ENCODE measurements at regions not wholly inside any gene's neighbourhood (a gene's known extent, or its start where the extent isn't known, plus 50 kb on each side); places are given as distances from the start of the nearest gene placed in this dataset.
A peak's percentile ranks its signal among the peaks of the same experiment; 100 is the strongest.

- Mint-ChIP-seq H3K4me3 (no peak overlapping the region), H3K4me1 (no peaks in the 10 kb centered on the region), H3K27me3 (ENCODE audit: low read depth, poor library complexity) (no peaks in the 10 kb centered on the region), H3K9me3 (no peaks in the 10 kb centered on the region), H3K36me3 (ENCODE audit: low read depth) (no peaks in the 10 kb centered on the region), H3K27ac (no peak overlapping the region)
- DNase-seq, result no peak
- no peak for TF ChIP-seq CTCF (IDR thresholded peaks at IDR 0.05)
These were observed 1542.8 kb downstream of the EFNA5 start for GRCh38 chr5:106127985-106128384.

- no peak overlapping the region for H3K4me3 Mint-ChIP-seq
- H3K4me1 Mint-ChIP-seq, result no peaks in the 10 kb centered on the region
- H3K9me3 Mint-ChIP-seq, result no peaks in the 10 kb centered on the region
- TF ChIP-seq CTCF (IDR thresholded peaks at IDR 0.05), result no peak
- DNase-seq, result no peak
- H3K27me3 Mint-ChIP-seq (ENCODE audit: low read depth, poor library complexity), result no peaks in the 10 kb centered on the region
- H3K36me3 Mint-ChIP-seq (ENCODE audit: low read depth), result no peaks in the 10 kb centered on the region
- no peak overlapping the region for H3K27ac Mint-ChIP-seq
These were observed 1543.4 kb downstream of the EFNA5 start for GRCh38 chr5:106127341-106127781.

DNA sequence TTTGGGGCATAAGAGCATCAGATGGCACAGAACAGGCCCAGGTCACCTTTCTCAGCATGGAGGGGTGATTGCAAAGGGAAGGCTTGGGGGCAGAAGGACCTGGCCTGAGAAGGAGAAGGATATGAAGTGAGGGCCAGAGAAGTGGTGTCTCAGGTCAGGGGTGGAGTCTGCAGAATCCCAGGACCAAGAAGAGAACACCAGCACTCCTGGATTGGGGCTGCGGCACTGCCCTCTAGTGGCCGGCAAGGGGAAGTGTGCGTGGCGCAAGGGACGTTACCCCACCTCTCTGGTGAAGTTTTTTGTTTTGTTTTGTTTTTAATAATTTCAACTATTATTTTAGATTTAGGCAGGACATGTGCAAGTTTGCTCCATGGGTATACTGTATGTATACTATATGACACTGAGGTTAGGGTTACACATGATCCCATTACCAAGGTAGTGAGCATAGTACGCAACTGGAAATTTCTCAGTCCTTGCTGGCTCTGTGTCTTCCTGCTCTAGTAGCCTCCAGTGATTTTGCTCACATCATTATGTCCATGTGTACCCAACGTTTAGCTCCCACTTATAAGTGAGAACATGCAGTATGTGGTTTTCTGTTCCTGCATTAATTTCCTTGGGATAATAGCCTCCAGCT, 1548.6 kb downstream of the EFNA5 start:
- no peak overlapping the region for H3K4me3 Mint-ChIP-seq
- no peak overlapping the region for H3K27ac Mint-ChIP-seq
- no peaks in the 10 kb centered on the region for H3K9me3 Mint-ChIP-seq
- H3K36me3 Mint-ChIP-seq (ENCODE audit: low read depth), result no peaks in the 10 kb centered on the region
- H3K4me1 Mint-ChIP-seq, result no peaks in the 10 kb centered on the region
- TF ChIP-seq CTCF (IDR thresholded peaks at IDR 0.05), result peak; percentile 76
- peaks cover 6% of the 10 kb centered on the region for H3K27me3 Mint-ChIP-seq (ENCODE audit: low read depth, poor library complexity)
- peak; percentile 54 for DNase-seq

GRCh38 chr5:106116682-106117081, 1554.1 kb downstream of the EFNA5 start:
- TF ChIP-seq CTCF (IDR thresholded peaks at IDR 0.05), result no peak
- Mint-ChIP-seq H3K9me3 (no peaks in the 10 kb centered on the region), H3K4me1 (no peaks in the 10 kb centered on the region), H3K4me3 (no peak overlapping the region), H3K36me3 (ENCODE audit: low read depth) (no peaks in the 10 kb centered on the region), H3K27me3 (ENCODE audit: low read depth, poor library complexity) (peaks cover 3% of the 10 kb centered on the region), H3K27ac (no peak overlapping the region)
- DNase-seq, result no peak

DNA sequence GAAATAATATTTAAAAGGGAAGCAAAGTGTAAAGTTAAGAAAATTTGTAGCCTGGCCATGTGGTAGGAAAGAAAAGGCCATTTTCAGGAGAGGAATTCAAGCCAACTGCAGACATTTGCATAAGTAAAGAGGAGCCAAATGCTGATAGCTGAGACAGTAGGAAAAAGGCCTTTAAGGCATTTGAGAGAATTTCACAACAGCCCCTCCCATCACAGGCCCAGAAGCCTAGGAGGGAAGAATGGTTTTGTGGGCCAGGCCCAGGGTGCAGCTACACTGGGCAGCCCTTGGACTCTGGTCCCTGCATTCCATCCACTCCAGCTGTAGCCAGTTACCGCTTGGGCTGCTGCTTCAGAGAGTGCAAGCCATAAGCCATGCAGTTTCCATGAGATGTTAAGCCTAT, 1556.8 kb downstream of the EFNA5 start:
- DNase-seq, result no peak
- no peak for TF ChIP-seq CTCF (IDR thresholded peaks at IDR 0.05)
- Mint-ChIP-seq H3K27me3 (ENCODE audit: low read depth, poor library complexity) (peaks cover 3% of the 10 kb centered on the region), H3K36me3 (ENCODE audit: low read depth) (no peaks in the 10 kb centered on the region), H3K9me3 (no peaks in the 10 kb centered on the region), H3K4me1 (no peaks in the 10 kb centered on the region), H3K27ac (no peak overlapping the region), H3K4me3 (no peak overlapping the region)

DNA sequence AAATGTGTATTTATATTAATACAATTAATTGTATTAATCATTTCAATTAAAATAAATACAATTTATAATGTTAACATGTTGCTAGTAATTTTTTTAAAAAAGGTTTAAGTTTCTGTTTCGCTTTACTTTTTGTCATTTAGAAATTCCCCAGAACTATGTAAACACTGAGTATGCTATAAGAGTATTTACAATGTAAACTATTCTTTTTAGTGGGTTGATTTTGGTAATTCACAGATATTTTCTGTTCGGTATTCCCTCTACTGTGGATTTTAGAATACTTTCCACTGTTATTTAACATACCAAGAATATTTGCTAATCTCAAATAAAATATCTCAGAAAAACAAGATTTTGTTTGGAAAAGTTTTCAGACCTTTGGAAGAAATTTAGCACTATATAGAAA, 1564.4 kb downstream of the EFNA5 start:
- Mint-ChIP-seq H3K27me3 (ENCODE audit: low read depth, poor library complexity) (no peaks in the 10 kb centered on the region), H3K36me3 (ENCODE audit: low read depth) (no peaks in the 10 kb centered on the region)

More for the DNA sequence above, 1564.4 kb downstream of the EFNA5 start:
- TF ChIP-seq CTCF (IDR thresholded peaks at IDR 0.05), result no peak
- no peak for DNase-seq
- Mint-ChIP-seq H3K4me1 (no peaks in the 10 kb centered on the region), H3K9me3 (no peaks in the 10 kb centered on the region), H3K4me3 (no peak overlapping the region), H3K27ac (no peak overlapping the region)

All from nephron progenitor cell (in vitro differentiated cells).